ENCODE measurements at regions not wholly inside any gene's neighbourhood (a gene's known extent, or its start where the extent isn't known, plus 50 kb on each side); places are given as distances from the start of the nearest gene placed in this dataset.

GRCh38 chr19:30118221-30118620 lies 176.2 kb downstream of the URI1 start:
- Histone ChIP-seq H3K36me3 (replicated peaks; ENCODE audit: insufficient read depth, low read depth) (no peaks in the 10 kb centered on the region), H2AFZ (no peak overlapping the region), H3K4me3 (no peak overlapping the region), H3K4me2 (no peak overlapping the region), H3K4me1 (ENCODE audit: insufficient read depth) (no peaks in the 10 kb centered on the region), H3K27me3 (no peaks in the 10 kb centered on the region), H3K9me3 (ENCODE audit: low read depth) (no peaks in the 10 kb centered on the region), H4K20me1 (ENCODE audit: insufficient read depth, poor library complexity, severe bottlenecking) (no peaks in the 10 kb centered on the region), H3K79me2 (no peaks in the 10 kb centered on the region), H3K9me2 (replicated peaks; ENCODE audit: insufficient read depth) (no peaks in the 10 kb centered on the region), H3K27ac (no peak overlapping the region)
- WGBS (ENCODE audit: low lambda C conversion rate, missing lambda C conversion rate) = 80% methylated on average over 11 of the region's 11 CpGs
- TF ChIP-seq CTCF (IDR thresholded peaks at IDR 0.05; ENCODE audit: poor library complexity) = no peak
- no peak for TF ChIP-seq EZH2phosphoT487 (IDR thresholded peaks at IDR 0.05; ENCODE audit: low read depth, severe bottlenecking, unreplicated experiment)
- TF ChIP-seq EZH2 (IDR thresholded peaks at IDR 0.05; ENCODE audit: borderline replicate concordance) = no peak
- DNase-seq (ENCODE audit: low spot score) = no peak

GRCh38 chr19:30118760-30119159 lies 176.7 kb downstream of the URI1 start:
- Histone ChIP-seq H3K9me3 (ENCODE audit: low read depth) (no peaks in the 10 kb centered on the region), H3K4me3 (no peak overlapping the region), H3K27me3 (no peaks in the 10 kb centered on the region), H3K79me2 (no peaks in the 10 kb centered on the region), H3K4me2 (no peak overlapping the region), H4K20me1 (ENCODE audit: insufficient read depth, poor library complexity, severe bottlenecking) (no peaks in the 10 kb centered on the region), H3K27ac (no peak overlapping the region), H3K9me2 (replicated peaks; ENCODE audit: insufficient read depth) (no peaks in the 10 kb centered on the region), H2AFZ (no peak overlapping the region), H3K36me3 (replicated peaks; ENCODE audit: insufficient read depth, low read depth) (no peaks in the 10 kb centered on the region), H3K4me1 (ENCODE audit: insufficient read depth) (no peaks in the 10 kb centered on the region)
- DNase-seq (ENCODE audit: low spot score) = no peak
- 89% methylated on average over 12 of the region's 12 CpGs for whole genome bisulfite sequencing (ENCODE audit: low lambda C conversion rate, missing lambda C conversion rate)
- TF ChIP-seq CTCF (IDR thresholded peaks at IDR 0.05; ENCODE audit: poor library complexity) (no peak), EZH2 (IDR thresholded peaks at IDR 0.05; ENCODE audit: borderline replicate concordance) (no peak), EZH2phosphoT487 (IDR thresholded peaks at IDR 0.05; ENCODE audit: low read depth, severe bottlenecking, unreplicated experiment) (no peak)

DNA sequence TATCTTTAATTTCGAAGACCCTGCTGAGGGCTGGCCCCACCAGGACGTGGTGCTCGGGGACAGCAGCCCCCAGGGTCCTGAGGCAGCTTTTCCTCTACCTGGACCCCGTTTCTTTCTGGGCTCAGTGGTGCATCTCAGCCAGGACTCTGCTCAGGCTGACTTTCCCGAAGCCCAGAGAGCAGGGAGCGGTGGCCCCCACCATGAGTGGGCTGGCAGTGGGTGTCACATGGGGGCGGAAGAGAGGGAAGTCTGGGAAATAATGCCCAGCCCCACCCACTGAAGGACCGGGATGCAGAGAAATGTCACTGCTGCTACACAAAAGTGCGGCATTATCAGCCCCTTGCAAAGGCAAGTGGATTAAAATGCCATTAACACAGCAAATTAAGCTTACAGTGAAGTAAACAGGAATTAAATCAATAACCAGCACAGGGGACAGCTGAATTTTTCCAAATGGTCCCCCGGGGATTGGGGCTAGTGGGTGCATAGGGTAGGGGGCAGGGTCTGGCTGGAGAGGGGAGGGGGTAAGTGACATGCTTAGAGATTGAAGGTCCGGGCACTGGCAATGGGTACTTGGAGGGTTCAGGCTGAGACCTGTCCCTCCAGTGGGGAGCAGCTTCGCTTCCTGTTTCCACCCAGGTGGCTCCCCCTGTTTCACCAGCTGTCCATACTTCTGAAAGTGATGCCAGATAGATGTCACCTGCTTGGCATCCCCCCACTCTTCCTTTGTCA lies 177.3 kb downstream of the URI1 start:
- TF ChIP-seq CTCF (IDR thresholded peaks at IDR 0.05; ENCODE audit: poor library complexity) (no peak), EZH2phosphoT487 (IDR thresholded peaks at IDR 0.05; ENCODE audit: low read depth, severe bottlenecking, unreplicated experiment) (no peak), EZH2 (IDR thresholded peaks at IDR 0.05; ENCODE audit: borderline replicate concordance) (no peak)
- H3K27ac ChIP-seq = no peak overlapping the region
- no peaks in the 10 kb centered on the region for H3K27me3 ChIP-seq
- H3K9me2 ChIP-seq (replicated peaks; ENCODE audit: insufficient read depth) = no peaks in the 10 kb centered on the region
- WGBS (ENCODE audit: low lambda C conversion rate, missing lambda C conversion rate) = 82% methylated on average over 12 of the region's 12 CpGs
- H4K20me1 ChIP-seq (ENCODE audit: insufficient read depth, poor library complexity, severe bottlenecking) = no peaks in the 10 kb centered on the region
- H2AFZ ChIP-seq = no peak overlapping the region
- no peak for DNase-seq (ENCODE audit: low spot score)
- no peaks in the 10 kb centered on the region for H3K79me2 ChIP-seq
- H3K4me1 ChIP-seq (ENCODE audit: insufficient read depth) = no peaks in the 10 kb centered on the region
- no peaks in the 10 kb centered on the region for H3K9me3 ChIP-seq (ENCODE audit: low read depth)
- H3K4me3 ChIP-seq = no peak overlapping the region
- no peak overlapping the region for H3K4me2 ChIP-seq
- no peaks in the 10 kb centered on the region for H3K36me3 ChIP-seq (replicated peaks; ENCODE audit: insufficient read depth, low read depth)
